GM19239 (cell line): ENCODE measurements at regions not wholly inside any gene's neighbourhood (a gene's known extent, or its start where the extent isn't known, plus 50 kb on each side); places are given as distances from the start of the nearest gene placed in this dataset.
A peak's percentile ranks its signal among the peaks of the same experiment; 100 is the strongest.

ENCODE experiments used
- DNase-seq: peaks from one replicate; pipeline ENCODE4 v3.0.0; 2011; ENCODE audit warnings: low spot score; ENCODE audit not compliant: insufficient read length
- FAIRE-seq: peaks from 2 replicates; lab custom pipeline; 2011; peaks lifted over from hg19 to GRCh38; lab: Jason Lieb, UNC

GRCh38 chr17:68812876-68813584 lies 142.2 kb downstream of the ABCA8 start:
- no peak for FAIRE-seq

DNA sequence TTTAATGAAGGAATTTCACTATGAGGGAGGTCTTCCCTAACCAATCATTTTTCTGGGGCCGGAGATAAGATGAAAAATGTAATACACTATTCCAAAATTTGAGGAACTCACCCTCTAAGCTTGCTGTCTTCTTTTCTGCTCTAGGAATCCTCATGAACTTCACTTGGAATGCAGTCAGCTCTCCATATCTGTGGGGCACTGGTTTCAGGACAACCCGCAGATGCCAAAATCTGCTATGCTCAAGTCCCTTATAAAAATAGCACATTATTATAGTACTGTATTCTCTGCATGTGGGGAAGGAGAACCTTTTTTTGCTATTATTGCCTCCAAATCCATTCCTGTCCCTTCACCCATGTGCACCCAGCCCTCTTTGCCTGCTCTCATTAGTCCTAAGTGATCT lies 146.0 kb downstream of the ABCA8 start:
- no peak for FAIRE-seq
- no peak for DNase-seq

More at GRCh38 chr17:68812876-68813584, 142.2 kb downstream of the ABCA8 start:
- DNase-seq, result no peak

- DNase-seq, result no peak
- no peak for FAIRE-seq
Measured at GRCh38 chr17:68807998-68808772, 147.0 kb downstream of the ABCA8 start.

GRCh38 chr17:68805609-68806008 lies 149.6 kb downstream of the ABCA8 start:
- DNase-seq (no peak), FAIRE-seq (no peak)

DNA sequence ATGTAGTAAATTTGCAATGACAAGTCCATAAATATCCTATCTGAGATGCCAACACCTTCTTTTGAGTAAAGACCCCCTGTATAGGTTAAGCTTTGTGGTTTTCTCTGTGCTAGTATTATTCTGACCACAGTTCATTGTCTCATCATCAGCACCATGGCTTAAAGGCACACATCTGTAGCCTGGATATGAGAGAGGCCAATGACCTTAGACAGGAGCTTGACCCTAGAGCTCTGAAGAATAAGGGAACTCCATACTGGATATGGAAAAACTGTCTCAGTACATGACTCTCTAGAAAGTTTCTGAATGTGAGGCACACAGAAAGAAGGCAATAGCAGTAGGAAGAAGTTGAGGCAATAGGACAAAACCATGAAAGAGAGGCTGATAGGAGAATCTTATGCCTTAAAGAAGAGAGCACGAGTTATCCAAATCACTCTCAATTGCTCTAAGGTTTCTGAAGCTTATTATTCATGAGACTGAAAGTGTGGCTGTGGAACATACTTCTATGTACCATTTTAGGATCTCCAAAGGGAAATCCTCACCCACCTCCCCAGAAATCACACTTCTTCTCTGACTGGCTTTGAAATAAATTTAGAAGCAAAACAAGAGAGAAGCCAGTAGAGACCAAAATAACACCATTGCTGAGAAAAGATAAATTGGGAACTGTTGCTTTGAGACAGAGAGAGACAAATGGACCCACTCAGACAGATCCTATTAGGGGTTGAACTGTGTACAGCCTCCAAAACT lies 150.2 kb downstream of the ABCA8 start:
- FAIRE-seq, result no peak
- DNase-seq, result no peak

DNA sequence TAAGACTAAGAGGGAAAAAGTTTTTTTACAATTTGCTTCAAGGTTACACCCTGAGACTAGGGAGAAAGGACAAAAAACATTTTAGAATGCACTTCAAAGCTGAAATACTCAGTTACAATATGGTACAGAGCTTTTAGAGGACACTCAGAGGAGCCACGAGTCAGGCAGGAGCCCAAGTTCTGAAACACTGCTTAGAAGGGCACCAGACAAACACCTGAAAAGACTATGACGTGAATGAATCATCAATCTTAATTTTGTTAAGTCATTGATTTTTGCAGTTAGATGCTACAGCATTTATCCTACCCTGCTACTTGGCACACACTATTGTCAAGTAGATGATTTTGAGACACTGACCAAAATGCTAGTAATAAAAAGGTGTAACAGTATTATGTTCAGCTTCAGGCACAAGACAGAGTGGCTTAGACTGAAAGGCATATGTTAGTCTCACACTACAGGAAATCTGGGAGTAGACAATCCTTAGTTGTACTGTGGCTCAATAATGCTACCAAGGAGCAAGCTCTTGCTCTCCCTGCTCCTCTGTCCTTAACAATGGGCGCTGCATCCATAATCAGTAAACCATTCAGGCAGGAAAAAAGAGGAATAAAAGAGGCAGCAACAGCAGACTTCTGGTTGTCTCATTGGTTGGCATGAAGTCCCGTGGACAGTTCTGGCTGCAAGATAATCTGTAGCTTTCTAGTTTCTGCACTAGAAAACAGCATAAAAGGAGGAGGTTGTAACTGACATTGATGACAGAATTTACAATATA lies 151.8 kb downstream of the ABCA8 start:
- FAIRE-seq (no peak), DNase-seq (no peak)

DNA sequence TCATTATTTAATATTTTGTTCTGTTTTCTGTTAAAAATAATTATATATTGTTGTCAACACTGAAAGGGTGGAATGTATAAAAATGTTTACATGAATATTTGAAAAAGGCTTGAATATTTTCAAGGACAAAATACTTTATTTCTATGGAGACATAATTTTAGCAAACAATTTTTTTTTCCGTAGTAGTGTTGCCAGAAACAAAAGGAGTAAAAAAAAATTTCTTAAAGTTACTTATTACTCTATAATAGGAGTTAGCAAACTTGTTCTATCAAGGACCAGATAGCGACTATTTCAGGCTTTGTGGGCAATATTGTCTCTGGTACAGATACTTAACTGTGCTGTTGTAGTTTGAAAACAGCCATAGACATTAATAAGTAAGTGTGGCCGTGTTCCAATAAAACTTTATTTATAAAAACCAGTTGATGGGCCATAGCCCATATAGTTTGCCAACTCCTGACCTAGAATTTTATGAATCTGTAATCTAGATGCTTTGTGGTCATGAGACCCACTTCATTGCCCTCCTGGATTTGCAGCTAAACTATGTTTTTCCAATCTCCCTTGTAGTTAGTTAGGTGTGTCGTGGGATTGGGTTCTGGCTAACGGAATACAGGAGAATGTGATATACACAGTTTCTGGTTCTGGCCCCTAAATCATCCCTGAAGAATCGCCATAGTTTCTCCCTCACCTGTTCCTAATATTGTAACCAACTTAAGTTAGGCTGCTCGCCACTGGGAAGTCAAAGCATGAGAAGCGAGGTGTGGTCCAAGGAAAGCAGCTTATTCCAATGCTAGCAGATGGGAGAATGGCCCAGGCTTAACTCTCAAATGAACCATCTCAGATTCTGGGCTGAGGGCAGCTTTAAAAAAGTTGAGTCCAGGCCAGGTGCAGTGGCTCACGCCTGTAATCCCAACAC lies 153.6 kb downstream of the ABCA8 start:
- DNase-seq, result no peak

GRCh38 chr17:68800751-68801150 lies 154.4 kb downstream of the ABCA8 start:
- FAIRE-seq (no peak), DNase-seq (no peak)

More for the DNA sequence above, 153.6 kb downstream of the ABCA8 start:
- no peak for FAIRE-seq

DNA sequence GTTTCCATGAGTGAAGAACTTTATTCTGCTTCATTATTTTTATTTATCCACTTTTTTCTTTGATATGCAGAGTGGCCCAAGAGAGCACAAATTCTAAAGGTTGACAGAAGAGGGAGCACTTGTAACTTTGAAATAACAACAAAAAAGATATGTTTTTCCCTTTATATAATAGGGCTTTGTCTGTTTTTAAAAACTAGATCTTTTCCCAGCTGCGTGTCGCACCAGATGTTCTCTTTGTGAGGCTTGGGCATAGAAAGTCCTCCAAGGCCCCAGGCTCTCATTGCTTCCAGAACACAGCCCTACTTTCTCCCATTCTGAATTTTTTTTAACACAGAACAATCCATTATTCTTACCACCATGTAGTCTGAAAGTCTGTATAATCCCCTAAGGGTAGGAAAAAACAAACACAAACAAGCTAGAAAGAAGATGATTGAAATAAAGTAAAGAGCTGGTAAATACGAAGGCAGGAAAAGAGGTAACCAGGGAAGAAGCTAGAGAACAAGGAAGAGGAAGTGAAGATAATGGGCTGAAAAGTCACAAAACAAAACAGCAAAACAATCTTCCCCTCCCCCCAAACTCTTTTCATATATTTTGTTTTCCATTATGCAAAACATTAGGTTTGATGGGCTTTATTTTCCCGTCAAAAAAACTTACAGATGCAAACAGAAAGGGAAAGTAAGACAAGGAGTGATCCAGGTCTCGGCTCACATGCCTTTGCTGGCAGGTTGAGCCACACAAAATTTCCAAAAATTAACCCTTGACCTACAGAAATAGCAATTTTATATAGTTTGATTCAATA lies 160.4 kb downstream of the ABCA8 start:
- peak; percentile 8 for FAIRE-seq
- no peak for DNase-seq

GRCh38 chr17:68792873-68793272 lies 162.3 kb downstream of the ABCA8 start:
- FAIRE-seq, result no peak
- no peak for DNase-seq

DNA sequence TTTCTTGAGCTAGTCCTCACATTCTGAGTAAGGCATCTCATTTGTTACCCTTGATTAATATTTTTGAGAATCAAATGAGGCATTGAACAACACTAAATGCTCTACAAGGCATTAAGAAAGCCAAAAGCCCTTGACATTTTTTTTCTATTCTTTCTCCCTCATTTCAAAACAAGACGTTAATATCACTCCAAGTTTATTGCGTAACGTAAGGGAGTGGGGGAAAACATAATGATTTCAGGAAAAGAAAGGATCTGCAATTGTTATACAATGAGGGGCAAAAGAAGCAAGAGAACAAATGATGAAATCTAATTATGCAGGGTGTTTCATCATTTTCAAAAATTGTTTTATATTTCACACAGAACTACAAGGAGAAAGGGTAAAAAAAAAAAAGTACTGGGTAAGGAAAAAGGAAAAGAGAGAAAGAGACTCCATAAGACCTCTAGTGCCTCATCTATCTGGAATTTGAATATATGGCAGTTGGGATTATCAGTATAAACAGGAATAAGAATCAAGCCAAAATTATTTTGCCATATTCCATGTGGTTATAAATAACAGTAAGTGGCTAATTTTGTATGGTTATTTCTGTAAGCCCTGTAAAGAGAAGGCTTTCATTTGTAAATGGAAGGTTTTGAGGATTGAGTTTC lies 163.0 kb downstream of the ABCA8 start:
- no peak for DNase-seq
- FAIRE-seq, result no peak

GRCh38 chr17:68790931-68791330 lies 164.3 kb downstream of the ABCA8 start:
- DNase-seq, result no peak
- FAIRE-seq, result no peak

- FAIRE-seq (no peak), DNase-seq (no peak)
Measured at GRCh38 chr17:68790492-68790891, 164.7 kb downstream of the ABCA8 start.

GRCh38 chr17:68789203-68789962 lies 165.8 kb downstream of the ABCA8 start:
- DNase-seq (no peak), FAIRE-seq (no peak)

- no peak for FAIRE-seq
Measured at GRCh38 chr17:68785565-68786486, 169.4 kb downstream of the ABCA8 start.

GRCh38 chr17:68784431-68784830 lies 170.8 kb downstream of the ABCA8 start:
- no peak for FAIRE-seq
- no peak for DNase-seq

More at GRCh38 chr17:68785565-68786486, 169.4 kb downstream of the ABCA8 start:
- no peak for DNase-seq
